H1 (cell line): ENCODE measurements at regions not wholly inside any gene's neighbourhood (a gene's known extent, or its start where the extent isn't known, plus 50 kb on each side); places are given as distances from the start of the nearest gene placed in this dataset.

Experiments used
- CTCF ChIA-PET: fragments of 300-600 bp; sonication (Branson Sonifier 250); formaldehyde crosslinking; loops from one replicate; lab custom pipeline; 2021; ENCODE audit not compliant: partially characterized antibody; lab: Charles Lee
- POLR2A ChIA-PET: fragments of 300-600 bp; sonication (Branson Sonifier 250); formaldehyde crosslinking; loops from one replicate; lab custom pipeline; 2021; ENCODE audit warnings: inconsistent platforms; ENCODE audit not compliant: partially characterized antibody; lab: Charles Lee
- DNase-seq, 2 experiments: peaks; one replicate each; pipeline versions ENCODE4 v3.0.0 to v3.0.0-alpha.2; 2010 to 2022; ENCODE audit warnings: low spot score in 2 of 2, low read depth in 1 of 2, mixed read lengths in 1 of 2
- FAIRE-seq: peaks from 2 replicates; lab custom pipeline; 2011; peaks lifted over from hg19 to GRCh38; lab: Jason Lieb, UNC
- H2AFZ ChIP-seq: 2 replicates; pipeline ENCODE4 v1.8.1; 2012; ENCODE audit warnings: low read length, inconsistent platforms
- H2AK5ac ChIP-seq: 2 replicates; pipeline ENCODE4 v1.6.1; 2013; ENCODE audit warnings: low read depth, low read length
- H2BK120ac ChIP-seq: replicated peaks from 2 replicates; pipeline ENCODE3; 2013; ENCODE audit warnings: low read depth, low read length, inconsistent platforms
- H2BK12ac ChIP-seq: 2 replicates; pipeline ENCODE4 v1.6.1; 2013; ENCODE audit warnings: low read depth, low read length
- H2BK15ac ChIP-seq: 2 replicates; pipeline ENCODE4 v1.6.1; 2013; ENCODE audit warnings: low read length
- H2BK20ac ChIP-seq: 2 replicates; pipeline ENCODE4 v1.6.1; 2013; ENCODE audit warnings: low read length
- H2BK5ac ChIP-seq: 2 replicates; pipeline ENCODE4 v1.6.1; 2013; ENCODE audit warnings: low read depth, low read length
- H3K14ac ChIP-seq: 2 replicates; pipeline ENCODE4 v1.6.1; 2013; ENCODE audit warnings: inconsistent platforms; ENCODE audit not compliant: insufficient read length
- H3K18ac ChIP-seq: 2 replicates; pipeline ENCODE4 v1.6.1; 2013; ENCODE audit warnings: low read length; ENCODE audit errors: extremely low read depth
- H3K23ac ChIP-seq: 2 replicates; pipeline ENCODE4 v1.6.1; 2013; ENCODE audit warnings: inconsistent platforms; ENCODE audit not compliant: insufficient read length
- H3K23me2 ChIP-seq: 2 replicates; pipeline ENCODE4 v1.6.1; 2013; ENCODE audit warnings: low read depth, low read length
- H3K27ac ChIP-seq: 2 replicates; pipeline ENCODE4 v1.6.1; 2011; ENCODE audit warnings: low read depth, low read length, inconsistent platforms
- H3K27me3 ChIP-seq, 4 experiments: replicated peaks in 1 of 4; 1 replicate in 1 of 4; 2 replicates in 3 of 4; pipeline versions ENCODE4 v1.6.1 to v1.8.1; 2011 to 2013; ENCODE audit warnings: low read length in 3 of 4, mild to moderate bottlenecking in 3 of 4, inconsistent platforms in 2 of 4, mixed read lengths in 2 of 4, moderate library complexity in 1 of 4; ENCODE audit not compliant: control insufficient read depth in 3 of 4, insufficient read depth in 3 of 4; ENCODE audit errors: extremely low read depth in 1 of 4
- H3K36me3 ChIP-seq, 4 experiments: 2 replicates each; pipeline versions ENCODE4 v1.6.1 to v1.8.1; 2011 to 2013; ENCODE audit warnings: mild to moderate bottlenecking in 4 of 4, low read length in 3 of 4, moderate library complexity in 2 of 4, control low read depth in 1 of 4, inconsistent platforms in 1 of 4; ENCODE audit not compliant: insufficient read depth in 4 of 4, control insufficient read depth in 2 of 4
- H3K4ac ChIP-seq: replicated peaks from 2 replicates; pipeline ENCODE3; 2013; ENCODE audit warnings: low read length, low read depth, mixed read lengths, inconsistent platforms; ENCODE audit not compliant: insufficient read length
- H3K4me1 ChIP-seq, 4 experiments: replicated peaks in 1 of 4; 1 replicate in 1 of 4; 2 replicates in 3 of 4; pipeline versions ENCODE4 v1.6.1 to v1.8.1; 2011 to 2013; ENCODE audit warnings: low read length in 3 of 4, inconsistent platforms in 2 of 4, mixed read lengths in 1 of 4; ENCODE audit not compliant: insufficient read depth in 4 of 4, control insufficient read depth in 3 of 4
- H3K4me2 ChIP-seq, 2 experiments: 2 replicates each; pipeline versions ENCODE4 v1.6.1 to v1.8.1; 2011 to 2013; ENCODE audit warnings: low read depth in 2 of 2, low read length in 2 of 2, control low read depth in 1 of 2, inconsistent platforms in 1 of 2, mild to moderate bottlenecking in 1 of 2; ENCODE audit not compliant: insufficient read depth in 1 of 2
- H3K4me3 ChIP-seq, 4 experiments: fragments of 200-600, 300-600 bp in 1 of 4; sonication (generic), shearing (Covaris generic), sonication (Bioruptor Twin) in 1 of 4; 2 replicates each; pipeline versions ENCODE4 v1.5.1 to v1.8.1; 2011 to 2016; ENCODE audit warnings: low read length in 4 of 4, low read depth in 3 of 4, control low read depth in 2 of 4, inconsistent platforms in 2 of 4, mild to moderate bottlenecking in 2 of 4, mixed read lengths in 1 of 4, moderate library complexity in 1 of 4; ENCODE audit not compliant: insufficient read depth in 2 of 4; ENCODE audit errors: extremely low read depth in 1 of 4
- H3K56ac ChIP-seq: replicated peaks from 2 replicates; pipeline ENCODE3; 2013; ENCODE audit warnings: low read depth, mild to moderate bottlenecking, mixed read lengths, low read length, inconsistent platforms; ENCODE audit not compliant: insufficient read length
- H3K79me1 ChIP-seq: 2 replicates; pipeline ENCODE4 v1.6.1; 2013; ENCODE audit warnings: low read depth, low read length, control low read depth
- H3K79me2 ChIP-seq, 2 experiments: 2 replicates each; pipeline versions ENCODE4 v1.6.1 to v1.8.1; 2012 to 2013; ENCODE audit warnings: low read length in 2 of 2, mild to moderate bottlenecking in 2 of 2, inconsistent platforms in 1 of 2; ENCODE audit not compliant: insufficient read depth in 2 of 2, control insufficient read depth in 1 of 2
- H3K9ac ChIP-seq, 4 experiments: replicated peaks in 1 of 4; 1 replicate in 1 of 4; 2 replicates in 3 of 4; pipeline versions ENCODE4 v1.6.1 to v1.8.1; 2011 to 2013; ENCODE audit warnings: low read depth in 3 of 4, low read length in 3 of 4, control low read depth in 2 of 4, mild to moderate bottlenecking in 2 of 4, moderate library complexity in 2 of 4, inconsistent platforms in 1 of 4; ENCODE audit errors: extremely low read depth in 1 of 4
- H3K9me3 ChIP-seq, 2 experiments: 2 replicates each; pipeline versions ENCODE4 v1.6.1 to v1.8.1; 2012 to 2013; ENCODE audit warnings: mild to moderate bottlenecking in 2 of 2, moderate library complexity in 2 of 2, control low read depth in 1 of 2, inconsistent platforms in 1 of 2, low read depth in 1 of 2, low read length in 1 of 2, mixed read lengths in 1 of 2; ENCODE audit not compliant: insufficient read depth in 2 of 2
- H4K20me1 ChIP-seq, 2 experiments: replicated peaks in 1 of 2; 2 replicates each; pipeline versions ENCODE3 to v1.8.1; 2011 to 2013; ENCODE audit warnings: inconsistent platforms in 2 of 2, low read length in 2 of 2, mild to moderate bottlenecking in 1 of 2; ENCODE audit not compliant: insufficient read depth in 2 of 2, control insufficient read depth in 1 of 2
- H4K5ac ChIP-seq: 2 replicates; pipeline ENCODE4 v1.6.1; 2013; ENCODE audit warnings: low read length, low read depth, mixed read lengths, inconsistent platforms; ENCODE audit not compliant: insufficient read length
- H4K8ac ChIP-seq: 2 replicates; pipeline ENCODE4 v1.8.0; 2013; ENCODE audit warnings: mild to moderate bottlenecking, moderate library complexity, low read length, inconsistent platforms; ENCODE audit not compliant: insufficient read depth; ENCODE audit errors: extremely low read depth
- H4K91ac ChIP-seq: replicated peaks from 2 replicates; pipeline ENCODE3; 2013; ENCODE audit warnings: low read length, mixed read lengths, inconsistent platforms; ENCODE audit not compliant: insufficient read length
- whole genome bisulfite sequencing, 2 experiments: shearing (Covaris generic) in 1 of 2; methylation state at CpG; one replicate each; pipeline versions ENCODE4 v1.1.6 to v1.1.7; 2013 to 2015; ENCODE audit warnings: low lambda C conversion rate in 2 of 2, mixed read lengths in 2 of 2, inconsistent platforms in 1 of 2, low coverage in 1 of 2, missing lambda C conversion rate in 1 of 2; ENCODE audit not compliant: insufficient replicate concordance in 2 of 2, insufficient coverage in 1 of 2, insufficient read length in 1 of 2; ENCODE audit errors: extremely low coverage in 1 of 2, missing lambda C conversion rate in 1 of 2; 5-methylcytosine and 5-hydroxymethylcytosine counted together

DNA sequence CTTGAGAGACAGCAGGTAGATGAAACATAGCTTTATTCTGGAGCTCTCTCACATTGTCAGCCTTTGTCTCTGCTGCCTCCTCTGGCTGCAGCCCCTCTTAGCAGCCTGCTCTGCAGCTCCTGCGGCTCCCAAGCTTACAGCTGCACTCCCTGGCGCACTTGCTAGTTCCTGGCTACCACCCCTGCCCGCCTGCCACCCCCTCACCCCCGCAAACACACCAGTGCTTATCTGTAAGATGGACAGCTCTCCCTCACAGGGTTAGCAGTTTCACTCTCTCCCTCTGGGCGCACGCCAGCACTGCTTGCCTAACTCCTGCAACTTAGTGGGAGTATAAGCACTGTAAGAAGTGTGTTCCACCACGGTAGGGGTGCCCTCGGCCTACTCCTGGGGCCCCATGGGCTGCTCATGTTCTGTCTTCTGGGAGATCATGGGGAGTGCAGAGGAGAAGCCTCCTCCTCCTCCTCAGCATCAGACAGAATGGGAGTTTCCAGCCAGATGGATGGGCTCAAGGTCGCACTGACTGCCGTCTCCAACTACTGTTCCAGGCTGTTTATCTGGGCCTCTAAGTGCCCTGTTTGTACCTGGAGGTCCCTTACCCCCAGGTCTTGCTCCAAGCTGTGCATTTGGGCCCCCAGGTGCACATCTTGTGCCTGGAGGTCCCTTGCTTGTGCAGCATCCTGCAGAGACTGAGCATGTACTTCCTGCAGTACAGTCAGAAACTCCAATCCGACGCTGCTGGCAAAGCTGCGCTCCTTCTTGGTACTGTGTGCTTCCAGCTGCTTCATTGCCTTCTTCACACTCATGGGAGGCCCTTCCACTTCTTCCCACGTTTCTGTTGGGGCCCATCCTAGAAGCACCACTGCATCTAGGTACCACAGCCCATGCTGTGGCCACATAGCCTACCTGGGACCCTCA, 1388.1 kb downstream of the AMY1C start:
- Histone ChIP-seq H3K14ac (no peak overlapping the region), H3K4ac (no peak overlapping the region), H2BK15ac (no peak overlapping the region), H3K27me3 (no peaks in the 10 kb centered on the region), H2AFZ (peak overlapping the region; percentile 99), H3K79me2 (no peaks in the 10 kb centered on the region), H3K23me2 (no peaks in the 10 kb centered on the region), H3K9ac (no peak overlapping the region), H3K56ac (no peak overlapping the region), H3K23ac (no peak overlapping the region), H3K18ac (no peak overlapping the region), H3K4me3 (no peak overlapping the region), H2BK120ac (no peak overlapping the region), H2BK5ac (no peak overlapping the region), H3K36me3 (no peaks in the 10 kb centered on the region), H3K9me3 (no peaks in the 10 kb centered on the region), H4K5ac (no peak overlapping the region), H2BK20ac (no peak overlapping the region), H2BK12ac (no peak overlapping the region), H3K4me1 (no peaks in the 10 kb centered on the region; a peak in 1 of 7 replicates), H4K20me1 (no peaks in the 10 kb centered on the region), H2AK5ac (no peak overlapping the region), H4K8ac (peak overlapping the region; percentile 76; the same call in 1 of the 2 replicates), H3K79me1 (no peaks in the 10 kb centered on the region), H3K27ac (no peak overlapping the region), H4K91ac (no peak overlapping the region), H3K4me2 (no peak overlapping the region)
- ChIA-PET POLR2A (no interaction called here), CTCF (interaction anchor here (0.7 to 2.0 kb wide), 22 partner anchors 9 to 693 kb away, joined by 3 to 11 read pairs (median 3); no protein-coding TSS in a partner anchor)
- DNase-seq: peak; percentile 62 to 74
- FAIRE-seq: no peak
- 81% methylated on average over 11 of the region's 14 CpGs; no CpG with 5 or more reads in 1 of the 2 experiments for WGBS, 2 experiments
